ENCODE measurements at regions not wholly inside any gene's neighbourhood (a gene's known extent, or its start where the extent isn't known, plus 50 kb on each side); places are given as distances from the start of the nearest gene placed in this dataset.

- Histone ChIP-seq H3K27me3 (ENCODE audit: insufficient read depth, poor library complexity, severe bottlenecking) (no peaks in the 10 kb centered on the region), H3K4me3 (replicated peaks; ENCODE audit: insufficient read depth, low read length) (no peak overlapping the region), H3K27ac (replicated peaks) (no peak overlapping the region)
- no peak for DNase-seq (ENCODE audit: low read depth in 1 of 2, low spot score in 1 of 2)
- TF ChIP-seq POLR2AphosphoS5 (IDR thresholded peaks at IDR 0.05; ENCODE audit: low read depth), result no peak
- no peak for TF ChIP-seq GABPA (IDR thresholded peaks at IDR 0.05; ENCODE audit: low read depth)
- no peak for TF ChIP-seq CTCF (IDR thresholded peaks at IDR 0.05; ENCODE audit: insufficient read depth, low read length)
- TF ChIP-seq SPI1 (IDR thresholded peaks at IDR 0.05; ENCODE audit: borderline replicate concordance, low read depth), result no peak
- TF ChIP-seq REST (IDR thresholded peaks at IDR 0.05; ENCODE audit: insufficient replicate concordance, low read depth), result no peak
Measured at GRCh38 chr6:48883116-48883515, 579.9 kb downstream of the MMUT start.

- TF ChIP-seq CTCF (IDR thresholded peaks at IDR 0.05; ENCODE audit: insufficient read depth, low read length), result no peak
- TF ChIP-seq POLR2AphosphoS5 (IDR thresholded peaks at IDR 0.05; ENCODE audit: low read depth), result no peak
- no peak for TF ChIP-seq REST (IDR thresholded peaks at IDR 0.05; ENCODE audit: insufficient replicate concordance, low read depth)
- TF ChIP-seq GABPA (IDR thresholded peaks at IDR 0.05; ENCODE audit: low read depth), result no peak
- no peak for TF ChIP-seq SPI1 (IDR thresholded peaks at IDR 0.05; ENCODE audit: borderline replicate concordance, low read depth)
- H3K4me3 ChIP-seq (replicated peaks; ENCODE audit: insufficient read depth, low read length), result no peak overlapping the region
- no peak for DNase-seq (ENCODE audit: low read depth in 1 of 2, low spot score in 1 of 2)
- no peak overlapping the region for H3K27ac ChIP-seq (replicated peaks)
- no peaks in the 10 kb centered on the region for H3K27me3 ChIP-seq (ENCODE audit: insufficient read depth, poor library complexity, severe bottlenecking)
Measured at GRCh38 chr6:48881551-48881950, 581.5 kb downstream of the MMUT start.

- no peak overlapping the region for H3K4me3 ChIP-seq (replicated peaks; ENCODE audit: insufficient read depth, low read length)
- no peaks in the 10 kb centered on the region for H3K27me3 ChIP-seq (ENCODE audit: insufficient read depth, poor library complexity, severe bottlenecking)
- H3K27ac ChIP-seq (replicated peaks), result no peak overlapping the region
- no peak for TF ChIP-seq GABPA (IDR thresholded peaks at IDR 0.05; ENCODE audit: low read depth)
- DNase-seq (ENCODE audit: low read depth in 1 of 2, low spot score in 1 of 2), result no peak
Measured at GRCh38 chr6:48869595-48869994, 593.5 kb downstream of the MMUT start.

DNA sequence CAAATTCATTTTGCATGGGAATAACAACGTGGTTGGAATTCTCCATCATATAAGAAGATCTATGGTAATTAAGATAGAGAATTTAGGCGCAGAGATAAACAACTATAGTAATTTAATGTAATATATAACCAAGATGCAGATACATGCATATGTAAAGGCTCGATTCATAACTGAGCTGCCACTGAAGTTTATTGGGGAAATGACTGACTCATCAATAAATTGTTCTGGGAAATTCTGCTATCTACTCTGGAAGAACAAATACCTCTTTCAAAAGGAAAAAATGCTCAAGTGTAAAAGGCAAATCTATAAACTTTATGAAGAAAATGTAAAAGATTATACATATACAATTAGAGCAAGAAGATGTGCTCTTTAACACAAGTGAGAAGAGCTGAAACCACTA is 596.4 kb downstream of the MMUT start:
- H3K27me3 ChIP-seq (ENCODE audit: insufficient read depth, poor library complexity, severe bottlenecking), result no peaks in the 10 kb centered on the region
- no peak overlapping the region for H3K4me3 ChIP-seq (replicated peaks; ENCODE audit: insufficient read depth, low read length)
- H3K27ac ChIP-seq (replicated peaks), result no peak overlapping the region
- TF ChIP-seq SPI1 (IDR thresholded peaks at IDR 0.05; ENCODE audit: borderline replicate concordance, low read depth) (no peak), POLR2AphosphoS5 (IDR thresholded peaks at IDR 0.05; ENCODE audit: low read depth) (no peak)
- DNase-seq (ENCODE audit: low read depth in 1 of 2, low spot score in 1 of 2), result no peak

DNA sequence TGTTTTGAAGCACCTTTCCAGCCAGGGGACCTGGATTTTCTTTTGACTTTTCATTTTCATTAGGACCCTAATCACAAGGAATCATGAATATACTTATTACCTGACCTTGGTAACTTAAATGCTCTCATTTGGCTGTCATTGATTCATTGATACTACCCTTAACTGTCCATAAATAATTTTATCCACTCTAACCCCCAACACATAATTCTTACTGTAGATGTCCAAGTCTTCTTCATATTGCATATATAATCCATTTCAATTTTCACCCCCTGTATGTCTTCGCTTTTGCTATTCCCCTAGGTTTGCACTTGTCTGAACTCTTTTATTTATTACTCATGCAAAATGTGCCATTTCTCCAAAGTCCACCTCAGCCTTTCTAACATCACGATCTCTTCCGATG is 602.9 kb downstream of the MMUT start:
- Histone ChIP-seq H3K27ac (replicated peaks) (no peak overlapping the region), H3K4me3 (replicated peaks; ENCODE audit: insufficient read depth, low read length) (no peak overlapping the region), H3K27me3 (ENCODE audit: insufficient read depth, poor library complexity, severe bottlenecking) (peaks cover 2% of the 10 kb centered on the region)
- no peak for DNase-seq (ENCODE audit: low read depth in 1 of 2, low spot score in 1 of 2)
- TF ChIP-seq REST (IDR thresholded peaks at IDR 0.05; ENCODE audit: insufficient replicate concordance, low read depth), result no peak
- TF ChIP-seq POLR2AphosphoS5 (IDR thresholded peaks at IDR 0.05; ENCODE audit: low read depth), result no peak
- no peak for TF ChIP-seq GABPA (IDR thresholded peaks at IDR 0.05; ENCODE audit: low read depth)
- no peak for TF ChIP-seq SPI1 (IDR thresholded peaks at IDR 0.05; ENCODE audit: borderline replicate concordance, low read depth)
- TF ChIP-seq CTCF (IDR thresholded peaks at IDR 0.05; ENCODE audit: insufficient read depth, low read length), result no peak
